WTC11 (cell line): ENCODE measurements at regions not wholly inside any gene's neighbourhood (a gene's known extent, or its start where the extent isn't known, plus 50 kb on each side); places are given as distances from the start of the nearest gene placed in this dataset.

Experiments
- ATAC-seq: fragments of 200-7000 bp; cut with Tn5 transposase; 2 replicates; pipeline ENCODE4 v1.10.0; 2021; ENCODE audit warnings: mild to moderate bottlenecking, moderate library complexity
- CTCF ChIA-PET: fragments of 300-600 bp; sonication (Branson Sonifier 250); formaldehyde crosslinking; loops from one replicate; lab custom pipeline; 2021; ENCODE audit warnings: antibody characterized with exemption; lab: Charles Lee
- POLR2A ChIA-PET: fragments of 350-600 bp; sonication (Branson Sonifier 250); formaldehyde crosslinking; loops from one replicate; lab custom pipeline; 2021; ENCODE audit warnings: antibody characterized with exemption; lab: Charles Lee
- DNase-seq: peaks from one replicate; pipeline ENCODE4 v3.0.0; 2021; ENCODE audit warnings: low spot score
- H3K27ac Mint-ChIP-seq: 2 replicates; pipeline ENCODE4 v1.8.0; 2021; ENCODE audit warnings: mixed read lengths
- H3K27me3 Mint-ChIP-seq: 2 replicates; pipeline ENCODE4 v1.8.0; 2021; ENCODE audit warnings: low read depth, mild to moderate bottlenecking, moderate library complexity, mixed read lengths
- H3K36me3 Mint-ChIP-seq: 2 replicates; pipeline ENCODE4 v1.8.0; 2021; ENCODE audit warnings: mixed read lengths
- H3K4me1 Mint-ChIP-seq: 2 replicates; pipeline ENCODE4 v1.8.0; 2022; ENCODE audit warnings: mixed read lengths
- H3K4me3 Mint-ChIP-seq: 2 replicates; pipeline ENCODE4 v1.8.0; 2021; ENCODE audit warnings: mild to moderate bottlenecking, moderate library complexity, mixed read lengths
- H3K9me3 Mint-ChIP-seq: 2 replicates; pipeline ENCODE4 v1.8.0; 2021; ENCODE audit warnings: mixed read lengths
- ATF3 ChIP-seq: sonication (generic); formaldehyde crosslinking; conservative IDR thresholded peaks from 2 replicates; pipeline ENCODE4 v1.8.1; 2022; ENCODE audit warnings: mild to moderate bottlenecking, missing genetic modification reagents
- ATF6 ChIP-seq: sonication (generic); formaldehyde crosslinking; IDR thresholded peaks from 2 replicates; pipeline ENCODE4 v1.8.1; 2023; ENCODE audit warnings: mild to moderate bottlenecking, missing genetic modification reagents
- CREB1 ChIP-seq: sonication (generic); formaldehyde crosslinking; IDR thresholded peaks from 2 replicates; pipeline ENCODE4 v1.8.0; 2023; ENCODE audit warnings: mild to moderate bottlenecking, missing genetic modification reagents
- EMX1 ChIP-seq: fragments of 250-450 bp; sonication (Bioruptor Pico); IDR thresholded peaks from 2 replicates; pipeline ENCODE4 v1.8.0; 2021; ENCODE audit warnings: mild to moderate bottlenecking
- ETV6 ChIP-seq: sonication (generic); formaldehyde crosslinking; IDR thresholded peaks from 2 replicates; pipeline ENCODE4 v1.8.1; 2022; ENCODE audit warnings: mild to moderate bottlenecking, missing genetic modification reagents
- FOXJ3 ChIP-seq: sonication (generic); formaldehyde crosslinking; IDR thresholded peaks from 2 replicates; pipeline ENCODE4 v1.9.0; 2021; ENCODE audit warnings: missing genetic modification reagents, mild to moderate bottlenecking, borderline replicate concordance
- IRF2 ChIP-seq: sonication (generic); formaldehyde crosslinking; IDR thresholded peaks from 2 replicates; pipeline ENCODE4 v1.8.0; 2022; ENCODE audit warnings: low read depth, missing genetic modification reagents, borderline replicate concordance
- NFATC4 ChIP-seq: fragments of 250-450 bp; sonication (Bioruptor Pico); IDR thresholded peaks from 2 replicates; pipeline ENCODE4 v1.9.0; 2021; ENCODE audit warnings: mild to moderate bottlenecking
- NR3C1 ChIP-seq: sonication (generic); formaldehyde crosslinking; conservative IDR thresholded peaks from 2 replicates; pipeline ENCODE4 v1.8.1; 2023; ENCODE audit warnings: low read depth, mild to moderate bottlenecking, missing genetic modification reagents
- OVOL2 ChIP-seq: fragments of 250-450 bp; sonication (Bioruptor Pico); IDR thresholded peaks from 2 replicates; pipeline ENCODE4 v1.9.0; 2021; ENCODE audit warnings: mild to moderate bottlenecking, borderline replicate concordance
- PRRX2 ChIP-seq: fragments of 250-450 bp; sonication (Bioruptor Pico); IDR thresholded peaks from 2 replicates; pipeline ENCODE4 v1.8.0; 2021; ENCODE audit warnings: mild to moderate bottlenecking
- RELA ChIP-seq: sonication (generic); formaldehyde crosslinking; IDR thresholded peaks from 2 replicates; pipeline ENCODE4 v1.8.1; 2022; ENCODE audit warnings: missing genetic modification reagents, mild to moderate bottlenecking, borderline replicate concordance
- RORB ChIP-seq: fragments of 250-450 bp; sonication (Bioruptor Pico); IDR thresholded peaks from 2 replicates; pipeline ENCODE4 v1.9.0; 2021; ENCODE audit warnings: mild to moderate bottlenecking
- SMAD4 ChIP-seq: sonication (generic); formaldehyde crosslinking; IDR thresholded peaks from 2 replicates; pipeline ENCODE4 v1.8.0; 2022; ENCODE audit warnings: mild to moderate bottlenecking, missing genetic modification reagents
- SOX15 ChIP-seq: fragments of 250-450 bp; sonication (Bioruptor Pico); IDR thresholded peaks from 2 replicates; pipeline ENCODE4 v1.9.0; 2021; ENCODE audit warnings: mild to moderate bottlenecking
- STAT6 ChIP-seq: sonication (generic); formaldehyde crosslinking; conservative IDR thresholded peaks from 2 replicates; pipeline ENCODE4 v1.8.1; 2023; ENCODE audit warnings: mild to moderate bottlenecking, low read depth, missing genetic modification reagents, moderate library complexity
- TEAD1 ChIP-seq: sonication (generic); formaldehyde crosslinking; IDR thresholded peaks from 2 replicates; pipeline ENCODE4 v1.8.0; 2022; ENCODE audit warnings: mild to moderate bottlenecking, missing genetic modification reagents
- USF1 ChIP-seq: sonication (generic); formaldehyde crosslinking; IDR thresholded peaks from 2 replicates; pipeline ENCODE4 v1.8.0; 2022; ENCODE audit warnings: mild to moderate bottlenecking, missing genetic modification reagents
- ZBTB43 ChIP-seq: sonication (generic); formaldehyde crosslinking; IDR thresholded peaks from 2 replicates; pipeline ENCODE4 v1.8.1; 2023; ENCODE audit warnings: mild to moderate bottlenecking, missing genetic modification reagents
- ZNF121 ChIP-seq: sonication (generic); formaldehyde crosslinking; IDR thresholded peaks from 2 replicates; pipeline ENCODE4 v1.8.0; 2023; ENCODE audit warnings: missing genetic modification reagents
- ZNF263 ChIP-seq: sonication (generic); formaldehyde crosslinking; IDR thresholded peaks from 2 replicates; pipeline ENCODE4 v1.8.1; 2022; ENCODE audit warnings: low read depth, mild to moderate bottlenecking, moderate library complexity, missing genetic modification reagents

GRCh38 chr12:113725557-113725876 lies 240.6 kb downstream of the RBM19 start:
- H3K27ac Mint-ChIP-seq = no peak overlapping the region
- H3K9me3 Mint-ChIP-seq = peaks cover 10% of the 10 kb centered on the region
- ATAC-seq (no peak), DNase-seq (no peak)
- peaks cover 4% of the 10 kb centered on the region; the same call in 1 of the 2 replicates for H3K4me1 Mint-ChIP-seq
- ChIA-PET CTCF (interaction anchor here (0.6 to 2.1 kb wide), 2 partner anchors 66 to 264 kb away, joined by 3 to 8 read pairs; no protein-coding TSS in a partner anchor), POLR2A (no interaction called here)
- H3K27me3 Mint-ChIP-seq = peaks cover 11% of the 10 kb centered on the region
- TF ChIP-seq SMAD4 (CRISPR knock-in tag) (no peak), RELA (CRISPR knock-in tag) (no peak), IRF2 (CRISPR knock-in tag) (no peak), ATF3 (CRISPR knock-in tag) (no peak), RORB (CRISPR knock-in tag) (no peak), OVOL2 (CRISPR knock-in tag) (no peak)
- H3K36me3 Mint-ChIP-seq = no peaks in the 10 kb centered on the region
- H3K4me3 Mint-ChIP-seq = no peak overlapping the region

GRCh38 chr12:113724794-113725556 lies 241.2 kb downstream of the RBM19 start:
- no peak overlapping the region for H3K4me3 Mint-ChIP-seq
- ChIA-PET CTCF (interaction anchor here (0.6 to 2.1 kb wide), 2 partner anchors 67 to 263 kb away, joined by 3 to 8 read pairs; no protein-coding TSS in a partner anchor), POLR2A (no interaction called here)
- peaks cover 6% of the 10 kb centered on the region for H3K27me3 Mint-ChIP-seq
- H3K36me3 Mint-ChIP-seq = no peaks in the 10 kb centered on the region
- H3K9me3 Mint-ChIP-seq = peaks cover 10% of the 10 kb centered on the region
- DNase-seq (no peak), ATAC-seq (no peak)
- no peak overlapping the region for H3K27ac Mint-ChIP-seq
- TF ChIP-seq ETV6 (no peak), ZBTB43 (no peak), CREB1 (CRISPR knock-in tag) (no peak), FOXJ3 (CRISPR knock-in tag) (no peak), USF1 (CRISPR knock-in tag) (no peak), SOX15 (no peak), NFATC4 (CRISPR knock-in tag) (no peak), TEAD1 (no peak), EMX1 (no peak), STAT6 (CRISPR knock-in tag) (no peak), ATF6 (CRISPR knock-in tag) (no peak), NR3C1 (CRISPR knock-in tag) (no peak), ZNF121 (CRISPR knock-in tag) (no peak), ZNF263 (CRISPR knock-in tag) (no peak), PRRX2 (CRISPR knock-in tag) (no peak), RELA (CRISPR knock-in tag) (no peak)
- peaks cover 5% of the 10 kb centered on the region; the same call in 1 of the 2 replicates for H3K4me1 Mint-ChIP-seq
